Neural progenitor cell (in vitro differentiated cells): ENCODE measurements at regions not wholly inside any gene's neighbourhood (a gene's known extent, or its start where the extent isn't known, plus 50 kb on each side); places are given as distances from the start of the nearest gene placed in this dataset.

Experiments used
- DNase-seq: peaks from one replicate; pipeline ENCODE4 v3.0.0-alpha.2; 2016; ENCODE audit warnings: low spot score
- H2AFZ ChIP-seq: fragments of 200-600 bp; sonication (generic); replicated peaks from 2 replicates; pipeline ENCODE4 v1.6.1; 2016; ENCODE audit warnings: antibody characterized with exemption
- H3F3A ChIP-seq: fragments of 200-600 bp; sonication (generic); 2 replicates; pipeline ENCODE4 v1.6.1; 2016; ENCODE audit warnings: antibody characterized with exemption, low read depth
- H3K27ac ChIP-seq: fragments of 200-600 bp; sonication (generic); 2 replicates; pipeline ENCODE4 v1.5.1; 2016; ENCODE audit warnings: mild to moderate bottlenecking
- H3K27me3 ChIP-seq: fragments of 200-600 bp; sonication (generic); 2 replicates; pipeline ENCODE4 v1.6.1; 2016; ENCODE audit warnings: mild to moderate bottlenecking, moderate library complexity
- H3K36me3 ChIP-seq: fragments of 200-600 bp; sonication (generic); 2 replicates; pipeline ENCODE4 v1.5.1; 2016
- H3K4me1 ChIP-seq: fragments of 200-600 bp; sonication (generic); 2 replicates; pipeline ENCODE4 v1.6.1; 2016; ENCODE audit warnings: mixed run types
- H3K4me2 ChIP-seq: fragments of 200-600 bp; sonication (generic); 2 replicates; pipeline ENCODE4 v1.6.1; 2016
- H3K4me3 ChIP-seq: fragments of 200-600 bp; sonication (generic); 2 replicates; pipeline ENCODE4 v1.5.1; 2016
- H3K79me2 ChIP-seq: fragments of 200-600 bp; sonication (generic); 2 replicates; pipeline ENCODE4 v1.6.1; 2016; ENCODE audit warnings: low read depth
- H3K9ac ChIP-seq: fragments of 200-600 bp; sonication (generic); 2 replicates; pipeline ENCODE4 v1.6.1; 2016
- H3K9me3 ChIP-seq: fragments of 200-600 bp; sonication (generic); 2 replicates; pipeline ENCODE4 v1.5.1; 2016; ENCODE audit warnings: low read depth
- H4K20me1 ChIP-seq: fragments of 200-600 bp; sonication (generic); 2 replicates; pipeline ENCODE4 v1.6.1; 2016; ENCODE audit warnings: low read depth
- H3K27ac Mint-ChIP-seq: 3 replicates; pipeline ENCODE4 v1.8.0; 2021; ENCODE audit warnings: mixed read lengths
- H3K27me3 Mint-ChIP-seq: 2 replicates; pipeline ENCODE4 v1.8.0; 2022; ENCODE audit warnings: low read depth, mild to moderate bottlenecking, inconsistent platforms, moderate library complexity, mixed read lengths; ENCODE audit not compliant: insufficient read depth
- H3K36me3 Mint-ChIP-seq: 3 replicates; pipeline ENCODE4 v1.8.0; 2021; ENCODE audit warnings: mixed read lengths
- H3K4me1 Mint-ChIP-seq: 3 replicates; pipeline ENCODE4 v1.8.0; 2021; ENCODE audit warnings: mixed read lengths
- H3K4me3 Mint-ChIP-seq: 3 replicates; pipeline ENCODE4 v1.8.0; 2021; ENCODE audit warnings: mild to moderate bottlenecking, moderate library complexity, mixed read lengths
- H3K9me3 Mint-ChIP-seq: 3 replicates; pipeline ENCODE4 v1.8.0; 2020; ENCODE audit warnings: mixed read lengths
- EZH2 ChIP-seq: fragments of 200-600 bp; sonication (generic); IDR thresholded peaks from 2 replicates; pipeline ENCODE4 v1.6.1; 2017; ENCODE audit warnings: antibody characterized with exemption, mild to moderate bottlenecking, moderate library complexity
- EZH2phosphoT487 ChIP-seq: fragments of 200-600 bp; sonication (generic); IDR thresholded peaks from 2 replicates; pipeline ENCODE4 v1.6.1; 2017; ENCODE audit warnings: antibody characterized with exemption
- TF ChIP-seq, protein P1 (sequence below): fragments of 200-600 bp; sonication (generic); IDR thresholded peaks from 2 replicates; pipeline ENCODE4 v1.5.1; 2017; ENCODE audit warnings: antibody characterized with exemption, mild to moderate bottlenecking

DNA sequence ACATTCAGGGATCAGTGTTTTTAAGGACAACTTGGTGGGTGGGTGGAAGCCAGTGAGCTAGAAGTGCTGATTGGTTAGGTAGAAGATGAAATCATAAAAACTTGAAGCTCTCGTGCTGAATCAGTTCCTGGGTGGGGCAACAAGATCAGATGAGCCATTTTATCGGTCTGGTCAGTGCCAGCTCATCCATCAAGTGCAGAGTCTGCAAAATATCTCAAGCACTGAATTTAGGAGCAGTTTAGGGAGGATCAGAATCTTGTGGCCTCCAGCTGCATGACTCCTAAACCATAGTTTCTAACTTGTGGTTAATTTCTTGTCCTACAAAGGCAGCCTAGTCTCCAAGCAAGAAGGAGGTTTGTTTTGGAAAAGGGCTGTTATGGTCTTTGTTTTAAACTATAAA lies 166.4 kb downstream of the FAM170A start:
- no peaks in the 10 kb centered on the region for H3K9me3 Mint-ChIP-seq
- DNase-seq = no peak
- H3K4me3 Mint-ChIP-seq = no peak overlapping the region
- H3K4me3 ChIP-seq = no peak overlapping the region
- H2AFZ ChIP-seq = no peak overlapping the region
- no peak overlapping the region for H3K27ac Mint-ChIP-seq
- H3K36me3 ChIP-seq = no peaks in the 10 kb centered on the region
- H3K27me3 Mint-ChIP-seq = no peaks in the 10 kb centered on the region
- H3K9ac ChIP-seq = no peak overlapping the region
- no peaks in the 10 kb centered on the region for H3K27me3 ChIP-seq
- no peaks in the 10 kb centered on the region for H3K4me1 ChIP-seq
- H3F3A ChIP-seq = no peaks in the 10 kb centered on the region
- TF ChIP-seq EZH2 (no peak), EZH2phosphoT487 (no peak)
- TF ChIP-seq, protein P1, sequence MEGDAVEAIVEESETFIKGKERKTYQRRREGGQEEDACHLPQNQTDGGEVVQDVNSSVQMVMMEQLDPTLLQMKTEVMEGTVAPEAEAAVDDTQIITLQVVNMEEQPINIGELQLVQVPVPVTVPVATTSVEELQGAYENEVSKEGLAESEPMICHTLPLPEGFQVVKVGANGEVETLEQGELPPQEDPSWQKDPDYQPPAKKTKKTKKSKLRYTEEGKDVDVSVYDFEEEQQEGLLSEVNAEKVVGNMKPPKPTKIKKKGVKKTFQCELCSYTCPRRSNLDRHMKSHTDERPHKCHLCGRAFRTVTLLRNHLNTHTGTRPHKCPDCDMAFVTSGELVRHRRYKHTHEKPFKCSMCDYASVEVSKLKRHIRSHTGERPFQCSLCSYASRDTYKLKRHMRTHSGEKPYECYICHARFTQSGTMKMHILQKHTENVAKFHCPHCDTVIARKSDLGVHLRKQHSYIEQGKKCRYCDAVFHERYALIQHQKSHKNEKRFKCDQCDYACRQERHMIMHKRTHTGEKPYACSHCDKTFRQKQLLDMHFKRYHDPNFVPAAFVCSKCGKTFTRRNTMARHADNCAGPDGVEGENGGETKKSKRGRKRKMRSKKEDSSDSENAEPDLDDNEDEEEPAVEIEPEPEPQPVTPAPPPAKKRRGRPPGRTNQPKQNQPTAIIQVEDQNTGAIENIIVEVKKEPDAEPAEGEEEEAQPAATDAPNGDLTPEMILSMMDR = no peak
- H3K79me2 ChIP-seq = no peaks in the 10 kb centered on the region
- no peak overlapping the region for H3K4me2 ChIP-seq
- H4K20me1 ChIP-seq = no peaks in the 10 kb centered on the region
- no peaks in the 10 kb centered on the region for H3K36me3 Mint-ChIP-seq
- H3K9me3 ChIP-seq = no peaks in the 10 kb centered on the region
- no peaks in the 10 kb centered on the region for H3K4me1 Mint-ChIP-seq
- no peak overlapping the region for H3K27ac ChIP-seq

DNA sequence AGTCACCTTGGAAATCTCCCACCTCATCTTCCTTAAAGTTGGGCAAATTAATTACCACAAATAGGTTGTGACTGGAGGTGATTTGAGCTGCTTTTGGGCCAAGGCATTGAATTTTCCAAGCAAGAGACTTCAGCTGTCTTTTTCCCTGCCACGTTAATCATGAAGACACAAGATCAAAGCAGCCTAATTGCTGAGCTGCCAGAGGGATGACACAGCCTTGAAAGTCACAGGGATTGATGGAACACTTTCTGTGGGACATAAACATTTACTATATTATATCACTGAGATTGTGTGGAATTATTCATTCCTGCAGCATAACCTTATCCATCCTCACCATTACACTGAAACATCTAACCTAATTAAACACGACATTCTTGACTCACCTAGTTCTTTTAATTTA lies 172.2 kb downstream of the FAM170A start:
- no peak overlapping the region for H3K9ac ChIP-seq
- TF ChIP-seq EZH2 (no peak), EZH2phosphoT487 (no peak)
- TF ChIP-seq, protein P1 = no peak
- H3K36me3 ChIP-seq = no peaks in the 10 kb centered on the region
- H3K4me3 ChIP-seq = no peak overlapping the region
- H2AFZ ChIP-seq = no peak overlapping the region
- H3K27ac ChIP-seq = no peak overlapping the region
- no peak overlapping the region for H3K4me2 ChIP-seq
- no peaks in the 10 kb centered on the region for H3F3A ChIP-seq
- Mint-ChIP-seq H3K27me3 (no peaks in the 10 kb centered on the region), H3K27ac (no peak overlapping the region), H3K4me1 (no peaks in the 10 kb centered on the region), H3K9me3 (peaks cover 13% of the 10 kb centered on the region), H3K4me3 (no peak overlapping the region), H3K36me3 (no peaks in the 10 kb centered on the region)
- no peaks in the 10 kb centered on the region for H4K20me1 ChIP-seq
- H3K27me3 ChIP-seq = no peaks in the 10 kb centered on the region
- no peaks in the 10 kb centered on the region for H3K9me3 ChIP-seq
- no peaks in the 10 kb centered on the region for H3K4me1 ChIP-seq
- no peak for DNase-seq
- H3K79me2 ChIP-seq = no peaks in the 10 kb centered on the region

DNA sequence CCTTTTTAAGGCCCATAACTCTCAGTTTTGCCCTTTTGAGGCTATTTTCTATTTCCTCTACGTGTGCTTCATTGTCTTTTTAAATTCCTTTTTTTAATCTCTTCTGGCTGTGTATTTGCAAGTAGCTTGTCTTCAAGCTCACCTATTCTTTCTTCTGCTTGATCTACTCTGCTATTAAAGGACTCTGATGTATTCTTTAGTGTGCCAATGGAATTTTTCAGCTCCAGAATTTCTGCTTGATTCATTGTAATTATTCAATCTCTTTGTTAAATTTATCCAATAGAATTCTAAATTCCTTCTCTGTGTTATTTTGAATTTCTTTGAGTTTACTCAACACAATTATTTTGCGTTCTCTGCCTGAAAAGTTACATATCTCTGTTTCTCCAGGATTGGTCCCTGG lies 178.7 kb downstream of the FAM170A start:
- Mint-ChIP-seq H3K27ac (no peak overlapping the region), H3K27me3 (peaks cover 2% of the 10 kb centered on the region), H3K4me1 (peaks cover 19% of the 10 kb centered on the region), H3K36me3 (peaks cover 12% of the 10 kb centered on the region), H3K4me3 (no peak overlapping the region), H3K9me3 (peaks cover 36% of the 10 kb centered on the region)
- DNase-seq = no peak
- H3K4me3 ChIP-seq = no peak overlapping the region
- no peaks in the 10 kb centered on the region for H3K79me2 ChIP-seq
- no peaks in the 10 kb centered on the region for H3K27me3 ChIP-seq
- TF ChIP-seq EZH2phosphoT487 (no peak), EZH2 (no peak)
- TF ChIP-seq, protein P1 = no peak
- H3K9ac ChIP-seq = no peak overlapping the region
- no peaks in the 10 kb centered on the region for H3K9me3 ChIP-seq
- H2AFZ ChIP-seq = no peak overlapping the region
- H3K36me3 ChIP-seq = no peaks in the 10 kb centered on the region
- no peaks in the 10 kb centered on the region for H3K4me1 ChIP-seq
- H4K20me1 ChIP-seq = no peaks in the 10 kb centered on the region
- no peaks in the 10 kb centered on the region for H3F3A ChIP-seq
- no peak overlapping the region for H3K27ac ChIP-seq
- H3K4me2 ChIP-seq = no peak overlapping the region
